ENCODE measurements at regions not wholly inside any gene's neighbourhood (a gene's known extent, or its start where the extent isn't known, plus 50 kb on each side); places are given as distances from the start of the nearest gene placed in this dataset.
A peak's percentile ranks its signal among the peaks of the same experiment; 100 is the strongest.

- Histone ChIP-seq H3K27me3 (no peaks in the 10 kb centered on the region), H3K27ac (no peak overlapping the region), H3K9me3 (no peaks in the 10 kb centered on the region), H3K36me3 (no peaks in the 10 kb centered on the region), H3K4me1 (ENCODE audit: insufficient read depth) (no peaks in the 10 kb centered on the region), H3K4me3 (no peak overlapping the region)
- peak in 2 of 5 donors; percentile 12 to 27 for DNase-seq
- 74 to 87% (median 78%) methylated on average over 20 to 22 of the region's 22 CpGs for WGBS, 3 donors
- intact Hi-C loops (cut with DNase I): no loop called here
- no peak for TF ChIP-seq CTCF (IDR thresholded peaks at IDR 0.05)
- no peak for TF ChIP-seq EP300 (IDR thresholded peaks at IDR 0.05)
- no peak for TF ChIP-seq POLR2A (IDR thresholded peaks at IDR 0.05)
Observed at GRCh38 chr15:31265871-31266711, 60.5 kb upstream of the KLF13 start.

- Histone ChIP-seq H3K9me3 (no peaks in the 10 kb centered on the region), H3K27ac (no peak overlapping the region), H3K4me3 (no peak overlapping the region), H3K36me3 (no peaks in the 10 kb centered on the region), H3K27me3 (no peaks in the 10 kb centered on the region), H3K4me1 (ENCODE audit: insufficient read depth) (no peaks in the 10 kb centered on the region)
- TF ChIP-seq POLR2A (IDR thresholded peaks at IDR 0.05): no peak
- no peak for TF ChIP-seq EP300 (IDR thresholded peaks at IDR 0.05)
- no peak for TF ChIP-seq CTCF (IDR thresholded peaks at IDR 0.05)
- peak in 2 of 5 donors; percentile 11 to 21 for DNase-seq
- intact Hi-C loops (cut with DNase I): no loop called here
- WGBS, 3 donors: 84 to 91% (median 85%) methylated on average over 13 of the region's 13 CpGs
Observed at GRCh38 chr15:31266712-31267111, 59.9 kb upstream of the KLF13 start.

GRCh38 chr15:31267161-31268107, 59.2 kb upstream of the KLF13 start:
- peak in 2 of 5 donors; percentile 6 to 15 for DNase-seq

More at GRCh38 chr15:31267161-31268107, 59.2 kb upstream of the KLF13 start:
- intact Hi-C loops (cut with DNase I): no loop called here
- WGBS, 3 donors: 78 to 84% (median 81%) methylated on average over 20 of the region's 20 CpGs
- no peaks in the 10 kb centered on the region for H3K4me1 ChIP-seq (ENCODE audit: insufficient read depth)
- H3K27me3 ChIP-seq: no peaks in the 10 kb centered on the region
- no peak overlapping the region for H3K4me3 ChIP-seq
- H3K27ac ChIP-seq: no peak overlapping the region
- TF ChIP-seq CTCF (IDR thresholded peaks at IDR 0.05) (no peak), EP300 (IDR thresholded peaks at IDR 0.05) (no peak), POLR2A (IDR thresholded peaks at IDR 0.05) (no peak)
- H3K9me3 ChIP-seq: no peaks in the 10 kb centered on the region
- no peaks in the 10 kb centered on the region for H3K36me3 ChIP-seq

Data from ovary (tissue), 7 donors.